GM12878 (cell line): ENCODE measurements at regions not wholly inside any gene's neighbourhood (a gene's known extent, or its start where the extent isn't known, plus 50 kb on each side); places are given as distances from the start of the nearest gene placed in this dataset.

Experiments
- BRCA1 ChIP-seq: IDR thresholded peaks from 2 replicates; pipeline ENCODE4 v1.6.1; 2011; ENCODE audit warnings: low read depth, low read length, improper control_type of control experiment
- CBX3 ChIP-seq: fragments of 200-600 bp; sonication (generic); IDR thresholded peaks from 2 replicates; pipeline ENCODE4 v1.6.1; 2016; ENCODE audit warnings: low read depth, borderline replicate concordance
- FOXM1 ChIP-seq: IDR thresholded peaks from 2 replicates; pipeline ENCODE4 v1.6.1; 2012; ENCODE audit warnings: low read depth, mild to moderate bottlenecking, inconsistent platforms, low read length, moderate library complexity
- HDAC6 ChIP-seq: fragments of 200-600 bp; sonication (generic); IDR thresholded peaks from one replicate; pipeline ENCODE4 v1.8.0; 2017; ENCODE audit warnings: antibody characterized with exemption; ENCODE audit not compliant: unreplicated experiment
- NFXL1 ChIP-seq: fragments of 450-650 bp; IDR thresholded peaks from 2 replicates; pipeline ENCODE4 v1.6.1; 2017; ENCODE audit warnings: antibody characterized with exemption, mild to moderate bottlenecking, borderline replicate concordance
- NFYB ChIP-seq: IDR thresholded peaks from 2 replicates; pipeline ENCODE4 v1.6.1; 2011; ENCODE audit warnings: low read depth, mild to moderate bottlenecking, low read length, improper control_type of control experiment, moderate library complexity; ENCODE audit not compliant: insufficient read depth
- SIN3A ChIP-seq: IDR thresholded peaks from 2 replicates; pipeline ENCODE4 v1.6.1; 2012; ENCODE audit warnings: low read depth, low read length, improper control_type of control experiment
- SREBF2 ChIP-seq: IDR thresholded peaks from 2 replicates; pipeline ENCODE4 v1.6.1; 2012; ENCODE audit warnings: mild to moderate bottlenecking, low read length
- TF ChIP-seq, protein P1 (sequence below): IDR thresholded peaks from 2 replicates; pipeline ENCODE4 v1.6.1; 2012; ENCODE audit warnings: low read length, inconsistent platforms
- TF ChIP-seq, protein P2 (sequence below): fragments of 450-650 bp; conservative IDR thresholded peaks from 2 replicates; pipeline ENCODE4 v1.6.1; 2017; ENCODE audit warnings: mild to moderate bottlenecking, moderate library complexity

DNA sequence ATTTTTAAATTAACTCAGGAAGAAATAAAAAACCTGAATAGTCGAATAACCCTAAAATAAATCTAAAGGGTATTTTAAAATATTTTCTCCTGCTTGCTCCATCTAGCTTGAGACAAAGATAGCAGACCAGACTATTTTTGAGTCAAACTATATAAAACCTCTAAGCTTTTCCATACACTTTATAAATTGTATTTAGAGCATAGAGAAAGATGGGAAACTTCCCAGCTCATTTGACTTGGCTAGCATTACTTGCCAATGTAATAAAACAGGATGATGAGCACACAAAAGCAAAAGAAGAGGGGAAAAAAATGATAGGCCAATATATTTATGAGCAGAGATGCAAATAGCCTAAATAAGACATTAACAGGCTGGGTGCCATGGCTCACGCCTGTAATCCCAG, 117.1 kb downstream of the ANAPC4 start:
- TF ChIP-seq, protein P1, sequence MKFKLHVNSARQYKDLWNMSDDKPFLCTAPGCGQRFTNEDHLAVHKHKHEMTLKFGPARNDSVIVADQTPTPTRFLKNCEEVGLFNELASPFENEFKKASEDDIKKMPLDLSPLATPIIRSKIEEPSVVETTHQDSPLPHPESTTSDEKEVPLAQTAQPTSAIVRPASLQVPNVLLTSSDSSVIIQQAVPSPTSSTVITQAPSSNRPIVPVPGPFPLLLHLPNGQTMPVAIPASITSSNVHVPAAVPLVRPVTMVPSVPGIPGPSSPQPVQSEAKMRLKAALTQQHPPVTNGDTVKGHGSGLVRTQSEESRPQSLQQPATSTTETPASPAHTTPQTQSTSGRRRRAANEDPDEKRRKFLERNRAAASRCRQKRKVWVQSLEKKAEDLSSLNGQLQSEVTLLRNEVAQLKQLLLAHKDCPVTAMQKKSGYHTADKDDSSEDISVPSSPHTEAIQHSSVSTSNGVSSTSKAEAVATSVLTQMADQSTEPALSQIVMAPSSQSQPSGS, result no peak
- TF ChIP-seq FOXM1 (no peak), HDAC6 (no peak), SIN3A (no peak), CBX3 (no peak), NFYB (no peak), SREBF2 (no peak), NFXL1 (no peak), BRCA1 (no peak)
- TF ChIP-seq, protein P2, sequence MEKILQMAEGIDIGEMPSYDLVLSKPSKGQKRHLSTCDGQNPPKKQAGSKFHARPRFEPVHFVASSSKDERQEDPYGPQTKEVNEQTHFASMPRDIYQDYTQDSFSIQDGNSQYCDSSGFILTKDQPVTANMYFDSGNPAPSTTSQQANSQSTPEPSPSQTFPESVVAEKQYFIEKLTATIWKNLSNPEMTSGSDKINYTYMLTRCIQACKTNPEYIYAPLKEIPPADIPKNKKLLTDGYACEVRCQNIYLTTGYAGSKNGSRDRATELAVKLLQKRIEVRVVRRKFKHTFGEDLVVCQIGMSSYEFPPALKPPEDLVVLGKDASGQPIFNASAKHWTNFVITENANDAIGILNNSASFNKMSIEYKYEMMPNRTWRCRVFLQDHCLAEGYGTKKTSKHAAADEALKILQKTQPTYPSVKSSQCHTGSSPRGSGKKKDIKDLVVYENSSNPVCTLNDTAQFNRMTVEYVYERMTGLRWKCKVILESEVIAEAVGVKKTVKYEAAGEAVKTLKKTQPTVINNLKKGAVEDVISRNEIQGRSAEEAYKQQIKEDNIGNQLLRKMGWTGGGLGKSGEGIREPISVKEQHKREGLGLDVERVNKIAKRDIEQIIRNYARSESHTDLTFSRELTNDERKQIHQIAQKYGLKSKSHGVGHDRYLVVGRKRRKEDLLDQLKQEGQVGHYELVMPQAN, result no peak
